Activated naive CD8-positive, alpha-beta T cell treated with anti-CD3 and anti-CD28 coated beads, Interleukin-2, amount 50 U/mL, for 24 hours (primary cell): ENCODE measurements at regions not wholly inside any gene's neighbourhood (a gene's known extent, or its start where the extent isn't known, plus 50 kb on each side); places are given as distances from the start of the nearest gene placed in this dataset.

Source experiments
- ATAC-seq: fragments of 150-1000 bp; cut with Tn5 transposase; one replicate; pipeline ENCODE4 v1.10.0; 2021
- DNase-seq: peaks from one replicate; pipeline ENCODE4 v3.0.0; 2021
- H3K27ac Mint-ChIP-seq: one replicate; pipeline ENCODE4 v1.8.0; 2021; ENCODE audit warnings: mild to moderate bottlenecking, mixed read lengths
- H3K27me3 Mint-ChIP-seq: one replicate; pipeline ENCODE4 v1.8.0; 2021; ENCODE audit warnings: mixed read lengths
- H3K36me3 Mint-ChIP-seq: one replicate; pipeline ENCODE4 v1.8.0; 2021; ENCODE audit warnings: low read depth, mixed read lengths
- H3K4me1 Mint-ChIP-seq: one replicate; pipeline ENCODE4 v1.8.0; 2021; ENCODE audit warnings: mixed read lengths
- H3K4me3 Mint-ChIP-seq: one replicate; pipeline ENCODE4 v1.8.0; 2021; ENCODE audit warnings: mild to moderate bottlenecking, moderate library complexity, mixed read lengths
- H3K9me3 Mint-ChIP-seq: one replicate; pipeline ENCODE4 v1.8.0; 2021; ENCODE audit warnings: mixed read lengths

- no peaks in the 10 kb centered on the region for H3K9me3 Mint-ChIP-seq
- H3K4me3 Mint-ChIP-seq: no peak overlapping the region
- H3K4me1 Mint-ChIP-seq: no peaks in the 10 kb centered on the region
- DNase-seq: no peak
- ATAC-seq: no peak
- peaks cover 2% of the 10 kb centered on the region for H3K27me3 Mint-ChIP-seq
- no peak overlapping the region for H3K27ac Mint-ChIP-seq
- H3K36me3 Mint-ChIP-seq: no peaks in the 10 kb centered on the region
Measured at GRCh38 chr6:71406865-71407860, 118.6 kb downstream of the OGFRL1 start.

DNA sequence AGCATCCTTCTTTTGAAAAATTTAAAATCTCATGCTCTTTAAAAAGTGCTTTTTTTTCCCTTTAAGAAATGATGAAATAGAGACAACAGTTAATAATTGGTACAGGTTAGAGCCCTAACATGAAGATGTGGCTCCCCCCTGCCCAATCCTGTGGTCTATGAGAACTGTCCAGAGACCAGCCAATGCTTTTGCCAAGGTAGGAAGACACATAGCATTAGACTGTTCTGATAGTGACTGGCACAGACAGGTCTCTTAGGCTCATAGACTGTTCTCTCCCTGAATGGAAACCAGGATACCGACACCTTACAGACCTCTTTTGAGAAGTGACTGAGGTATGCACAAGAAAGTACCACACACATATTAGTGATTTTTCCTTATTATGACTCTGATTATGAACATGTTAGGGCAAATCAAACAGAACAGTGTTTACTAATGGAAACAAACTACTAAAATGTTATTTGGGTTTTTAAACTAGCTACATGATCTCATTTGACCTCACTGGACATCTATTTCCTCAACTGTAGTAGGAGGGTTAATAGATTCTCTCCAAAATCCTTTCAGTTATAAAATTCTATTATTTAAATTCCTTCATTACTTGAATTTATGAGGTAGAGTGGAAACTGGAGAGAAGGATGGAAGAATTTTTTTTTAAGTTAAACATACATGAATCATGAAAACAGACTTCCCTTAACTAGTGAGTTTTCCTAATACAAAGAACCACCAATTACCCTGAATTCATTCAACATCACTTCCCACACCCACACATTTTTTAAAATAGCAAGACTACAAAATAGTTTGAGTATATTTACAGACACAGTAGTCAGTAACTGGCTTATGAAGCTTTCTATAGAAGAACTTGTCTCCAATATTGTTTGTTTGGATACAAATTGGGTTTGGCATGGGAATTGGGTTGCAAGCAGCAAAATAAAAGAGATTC, 120.4 kb downstream of the OGFRL1 start:
- no peak overlapping the region for H3K4me3 Mint-ChIP-seq
- H3K27ac Mint-ChIP-seq: no peak overlapping the region
- H3K36me3 Mint-ChIP-seq: no peaks in the 10 kb centered on the region
- H3K27me3 Mint-ChIP-seq: no peaks in the 10 kb centered on the region
- no peaks in the 10 kb centered on the region for H3K4me1 Mint-ChIP-seq
- DNase-seq (no peak), ATAC-seq (no peak)
- H3K9me3 Mint-ChIP-seq: no peaks in the 10 kb centered on the region

GRCh38 chr6:71410164-71410566, 121.6 kb downstream of the OGFRL1 start:
- no peak for ATAC-seq
- peaks cover 1% of the 10 kb centered on the region for H3K27me3 Mint-ChIP-seq
- no peaks in the 10 kb centered on the region for H3K4me1 Mint-ChIP-seq
- H3K36me3 Mint-ChIP-seq: no peaks in the 10 kb centered on the region
- no peak overlapping the region for H3K4me3 Mint-ChIP-seq
- H3K9me3 Mint-ChIP-seq: no peaks in the 10 kb centered on the region
- no peak overlapping the region for H3K27ac Mint-ChIP-seq
- no peak for DNase-seq

DNA sequence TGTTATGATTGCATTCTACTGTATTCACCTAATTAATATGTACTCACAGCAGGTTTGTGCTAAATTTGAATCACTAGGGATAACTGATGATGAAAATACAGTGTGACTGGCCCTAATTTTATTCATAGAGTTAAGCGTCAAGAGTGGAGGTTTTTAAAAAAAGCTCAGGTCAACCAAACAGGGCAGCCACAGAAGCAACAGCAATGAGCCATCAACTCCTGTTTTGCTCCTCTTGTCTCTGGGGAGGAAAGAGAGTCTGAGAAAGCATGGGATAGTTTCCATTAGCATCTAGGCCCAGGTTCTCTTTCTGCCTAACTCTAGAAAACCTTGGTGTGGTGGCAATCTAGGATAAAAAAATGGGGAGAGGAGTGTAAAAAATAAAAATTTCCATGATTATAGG, 122.1 kb downstream of the OGFRL1 start:
- peaks cover 5% of the 10 kb centered on the region for H3K27me3 Mint-ChIP-seq
- ATAC-seq (no peak), DNase-seq (no peak)
- H3K36me3 Mint-ChIP-seq: no peaks in the 10 kb centered on the region
- no peak overlapping the region for H3K4me3 Mint-ChIP-seq
- no peaks in the 10 kb centered on the region for H3K4me1 Mint-ChIP-seq
- H3K9me3 Mint-ChIP-seq: no peaks in the 10 kb centered on the region
- no peak overlapping the region for H3K27ac Mint-ChIP-seq

- Mint-ChIP-seq H3K27me3 (peaks cover 5% of the 10 kb centered on the region), H3K27ac (no peak overlapping the region), H3K9me3 (no peaks in the 10 kb centered on the region), H3K4me3 (no peak overlapping the region), H3K36me3 (no peaks in the 10 kb centered on the region), H3K4me1 (no peaks in the 10 kb centered on the region)
- ATAC-seq (no peak), DNase-seq (no peak)
Measured at GRCh38 chr6:71411882-71412281, 123.3 kb downstream of the OGFRL1 start.

DNA sequence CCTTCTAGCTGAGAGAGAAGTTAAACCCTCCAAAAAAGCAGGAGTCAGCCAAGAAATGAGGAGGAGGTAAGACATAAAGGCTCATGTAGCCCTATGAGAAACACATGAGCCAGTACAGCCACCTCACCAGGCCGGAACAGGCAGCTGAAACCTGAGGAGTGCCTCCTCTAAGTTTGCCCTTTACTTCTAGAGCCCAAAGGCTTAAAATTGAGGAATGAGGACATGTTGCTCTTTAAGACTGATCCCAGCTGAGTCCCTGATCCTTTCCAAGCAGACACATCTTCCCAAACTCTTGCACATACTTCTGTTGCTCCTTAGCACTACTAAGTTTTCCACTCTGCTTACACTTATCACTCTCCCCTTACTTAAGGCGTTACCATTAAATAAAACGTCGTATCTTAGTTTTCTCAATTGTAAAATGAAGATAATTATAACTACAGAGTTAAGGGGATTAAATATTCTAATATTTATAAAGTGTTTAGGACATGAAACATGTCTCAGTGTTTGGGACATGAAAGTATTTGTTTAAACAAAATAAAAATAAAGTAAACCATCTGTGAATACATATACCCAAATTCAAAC, 124.0 kb downstream of the OGFRL1 start:
- H3K9me3 Mint-ChIP-seq: no peaks in the 10 kb centered on the region
- H3K27ac Mint-ChIP-seq: no peak overlapping the region
- no peak for ATAC-seq
- no peaks in the 10 kb centered on the region for H3K36me3 Mint-ChIP-seq
- H3K27me3 Mint-ChIP-seq: peaks cover 11% of the 10 kb centered on the region
- H3K4me3 Mint-ChIP-seq: no peak overlapping the region
- no peak for DNase-seq
- no peaks in the 10 kb centered on the region for H3K4me1 Mint-ChIP-seq

GRCh38 chr6:71414486-71414885, 125.9 kb downstream of the OGFRL1 start:
- no peaks in the 10 kb centered on the region for H3K9me3 Mint-ChIP-seq
- H3K4me3 Mint-ChIP-seq: no peak overlapping the region
- ATAC-seq (no peak), DNase-seq (no peak)
- H3K27ac Mint-ChIP-seq: no peak overlapping the region
- peaks cover 2% of the 10 kb centered on the region for H3K36me3 Mint-ChIP-seq
- no peaks in the 10 kb centered on the region for H3K4me1 Mint-ChIP-seq
- peaks cover 26% of the 10 kb centered on the region for H3K27me3 Mint-ChIP-seq

DNA sequence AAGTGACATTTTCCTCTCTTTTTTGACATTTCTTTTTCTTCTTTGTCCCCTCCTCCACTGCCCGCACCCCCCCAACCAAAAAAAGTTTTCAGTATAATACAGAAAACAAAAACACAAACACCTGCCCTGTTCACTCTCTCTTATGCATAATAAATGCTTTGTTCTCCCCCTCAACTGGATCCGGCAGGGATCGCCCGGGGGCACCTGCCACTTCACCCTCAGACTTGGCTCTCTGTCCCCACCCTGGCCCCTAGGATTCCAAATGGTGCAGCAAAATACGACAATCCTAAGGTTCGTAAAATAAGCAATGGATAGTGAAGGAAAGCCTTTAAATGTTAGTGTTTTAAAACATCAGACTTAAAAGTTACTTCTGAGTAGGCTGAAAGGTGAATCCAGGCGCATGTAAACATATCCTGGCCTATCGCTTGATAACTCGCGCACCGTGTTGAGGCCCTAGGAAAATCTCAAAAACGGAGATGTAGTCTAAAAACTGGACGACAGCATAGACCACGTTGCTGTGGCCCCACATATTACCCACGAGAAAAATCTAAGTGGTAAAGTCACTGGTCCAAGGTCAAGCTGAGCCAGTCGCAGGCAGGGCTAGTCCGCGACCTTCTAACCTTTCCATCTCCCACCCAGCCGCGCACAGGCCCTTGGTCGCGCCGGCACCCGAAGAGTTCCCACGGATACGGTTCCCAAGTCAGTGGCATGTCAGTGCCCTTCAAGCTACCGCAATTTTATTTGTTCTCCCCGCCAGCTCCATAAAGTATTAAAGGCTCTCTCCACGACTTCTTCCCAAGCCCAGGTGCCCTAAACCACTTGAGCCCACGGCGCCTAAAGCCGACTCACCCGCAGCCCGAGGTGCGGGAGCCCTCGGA, 130.8 kb downstream of the OGFRL1 start:
- ATAC-seq (no peak), DNase-seq (no peak)
- peaks cover 4% of the 10 kb centered on the region for H3K4me1 Mint-ChIP-seq
- H3K27me3 Mint-ChIP-seq: peaks cover 54% of the 10 kb centered on the region
- H3K9me3 Mint-ChIP-seq: no peaks in the 10 kb centered on the region
- H3K27ac Mint-ChIP-seq: no peak overlapping the region
- peaks cover 2% of the 10 kb centered on the region for H3K36me3 Mint-ChIP-seq
- peak overlapping the region; percentile 30 for H3K4me3 Mint-ChIP-seq

DNA sequence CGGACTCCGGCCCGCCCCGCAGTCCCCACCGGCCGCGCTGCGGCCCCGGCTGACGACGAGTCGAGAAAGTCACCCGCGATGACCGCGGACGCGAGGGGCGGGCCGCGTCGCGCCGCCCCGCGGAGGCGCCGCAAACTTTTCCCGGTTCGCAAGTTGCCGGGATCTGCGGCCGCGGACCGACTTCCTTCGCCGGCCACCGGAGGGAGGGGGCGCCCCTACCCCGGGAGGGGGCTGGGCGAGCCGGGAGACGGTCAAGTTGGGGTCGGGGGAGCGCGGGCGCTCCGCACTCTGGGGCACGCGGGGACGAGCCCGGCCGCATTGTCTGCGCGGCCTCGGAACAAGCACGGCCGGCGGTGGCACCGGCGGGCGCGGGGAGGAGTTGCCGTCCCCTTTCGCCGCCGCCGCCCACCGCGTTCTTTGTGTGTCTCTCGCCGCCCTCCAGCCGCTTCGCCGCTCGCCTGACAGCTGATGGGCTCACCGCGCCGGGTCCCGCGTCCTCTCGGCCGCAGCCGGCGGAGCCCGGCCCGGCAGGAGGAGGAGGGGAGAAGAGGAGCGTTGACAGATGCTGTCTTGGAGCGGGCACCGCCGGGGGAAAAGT, 131.6 kb downstream of the OGFRL1 start:
- H3K27me3 Mint-ChIP-seq: peaks cover 57% of the 10 kb centered on the region
- peaks cover 4% of the 10 kb centered on the region for H3K4me1 Mint-ChIP-seq

GRCh38 chr6:71420693-71421328, 132.2 kb downstream of the OGFRL1 start:
- Mint-ChIP-seq H3K27ac (no peak overlapping the region), H3K36me3 (peaks cover 2% of the 10 kb centered on the region), H3K4me1 (peaks cover 4% of the 10 kb centered on the region), H3K27me3 (peaks cover 55% of the 10 kb centered on the region), H3K4me3 (peak overlapping the region; percentile 59), H3K9me3 (no peaks in the 10 kb centered on the region)
- DNase-seq (peak; percentile 18), ATAC-seq (peak; percentile 63)

More for the DNA sequence above, 131.6 kb downstream of the OGFRL1 start:
- H3K27ac Mint-ChIP-seq: no peak overlapping the region
- H3K9me3 Mint-ChIP-seq: no peaks in the 10 kb centered on the region
- H3K4me3 Mint-ChIP-seq: peak overlapping the region; percentile 59
- DNase-seq: peak; percentile 3
- ATAC-seq: no peak
- peaks cover 2% of the 10 kb centered on the region for H3K36me3 Mint-ChIP-seq

- Mint-ChIP-seq H3K27ac (no peak overlapping the region), H3K4me3 (no peak overlapping the region), H3K4me1 (peaks cover 4% of the 10 kb centered on the region), H3K36me3 (peaks cover 2% of the 10 kb centered on the region), H3K27me3 (peaks cover 57% of the 10 kb centered on the region), H3K9me3 (no peaks in the 10 kb centered on the region)
- DNase-seq (no peak), ATAC-seq (no peak)
Measured at GRCh38 chr6:71421611-71422010, 133.0 kb downstream of the OGFRL1 start.

GRCh38 chr6:71430018-71430417, 141.4 kb downstream of the OGFRL1 start:
- Mint-ChIP-seq H3K36me3 (no peaks in the 10 kb centered on the region), H3K4me1 (no peaks in the 10 kb centered on the region), H3K27ac (no peak overlapping the region), H3K4me3 (no peak overlapping the region), H3K27me3 (peaks cover 23% of the 10 kb centered on the region), H3K9me3 (no peaks in the 10 kb centered on the region)
- DNase-seq: no peak
- no peak for ATAC-seq

GRCh38 chr6:71433441-71433840, 144.8 kb downstream of the OGFRL1 start:
- H3K36me3 Mint-ChIP-seq: no peaks in the 10 kb centered on the region
- DNase-seq: no peak
- no peak overlapping the region for H3K27ac Mint-ChIP-seq
- no peaks in the 10 kb centered on the region for H3K9me3 Mint-ChIP-seq
- H3K4me1 Mint-ChIP-seq: no peaks in the 10 kb centered on the region
- ATAC-seq: no peak
- H3K27me3 Mint-ChIP-seq: peaks cover 16% of the 10 kb centered on the region
- no peak overlapping the region for H3K4me3 Mint-ChIP-seq
